HUES48 (cell line): ENCODE measurements at regions not wholly inside any gene's neighbourhood (a gene's known extent, or its start where the extent isn't known, plus 50 kb on each side); places are given as distances from the start of the nearest gene placed in this dataset.

Experiments
- H3K27ac ChIP-seq: one replicate; pipeline ENCODE4 v1.7.0; 2013; ENCODE audit warnings: low read depth, low read length, inconsistent platforms
- H3K27me3 ChIP-seq: 2 replicates; pipeline ENCODE4 v1.6.1; 2013; ENCODE audit warnings: mild to moderate bottlenecking, low read length; ENCODE audit not compliant: control insufficient read depth, insufficient read depth
- H3K36me3 ChIP-seq: 2 replicates; pipeline ENCODE4 v1.6.1; 2013; ENCODE audit warnings: low read length; ENCODE audit not compliant: control insufficient read depth, insufficient read depth
- H3K4me1 ChIP-seq: 2 replicates; pipeline ENCODE4 v1.6.1; 2013; ENCODE audit warnings: mild to moderate bottlenecking, low read length; ENCODE audit not compliant: control insufficient read depth, insufficient read depth
- H3K4me3 ChIP-seq: 2 replicates; pipeline ENCODE4 v1.5.1; 2013; ENCODE audit warnings: mild to moderate bottlenecking, low read depth, low read length
- H3K9ac ChIP-seq: 2 replicates; pipeline ENCODE4 v1.6.1; 2013; ENCODE audit warnings: mild to moderate bottlenecking, low read depth, low read length, moderate library complexity
- H3K9me3 ChIP-seq: 2 replicates; pipeline ENCODE4 v1.6.1; 2013; ENCODE audit warnings: low read length; ENCODE audit not compliant: control insufficient read depth, insufficient read depth

DNA sequence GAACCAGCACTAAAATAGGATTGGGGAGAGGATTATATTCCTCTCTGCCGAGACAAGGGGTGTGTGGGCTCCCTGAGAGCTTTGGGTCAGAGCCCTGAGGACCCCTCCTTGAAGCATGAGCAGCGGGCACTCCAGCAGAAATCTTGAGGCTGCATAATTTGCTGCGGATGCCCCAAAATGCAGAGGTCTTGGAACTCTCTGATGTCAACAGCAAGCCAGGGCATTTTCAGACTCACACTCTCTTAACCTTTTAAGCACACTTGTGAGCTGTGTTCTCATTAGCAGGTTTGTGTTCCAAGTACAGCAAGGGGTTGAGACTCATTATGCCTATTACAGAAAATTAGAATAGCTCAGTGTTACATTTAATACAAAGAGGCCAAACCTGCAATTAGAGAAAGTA lies 513.0 kb upstream of the ADAMTS16 start:
- H3K4me1 ChIP-seq: no peaks in the 10 kb centered on the region
- H3K4me3 ChIP-seq: no peak overlapping the region
- H3K9me3 ChIP-seq: no peaks in the 10 kb centered on the region
- no peaks in the 10 kb centered on the region for H3K36me3 ChIP-seq
- no peak overlapping the region for H3K9ac ChIP-seq
- no peaks in the 10 kb centered on the region for H3K27me3 ChIP-seq
- H3K27ac ChIP-seq: no peak overlapping the region

DNA sequence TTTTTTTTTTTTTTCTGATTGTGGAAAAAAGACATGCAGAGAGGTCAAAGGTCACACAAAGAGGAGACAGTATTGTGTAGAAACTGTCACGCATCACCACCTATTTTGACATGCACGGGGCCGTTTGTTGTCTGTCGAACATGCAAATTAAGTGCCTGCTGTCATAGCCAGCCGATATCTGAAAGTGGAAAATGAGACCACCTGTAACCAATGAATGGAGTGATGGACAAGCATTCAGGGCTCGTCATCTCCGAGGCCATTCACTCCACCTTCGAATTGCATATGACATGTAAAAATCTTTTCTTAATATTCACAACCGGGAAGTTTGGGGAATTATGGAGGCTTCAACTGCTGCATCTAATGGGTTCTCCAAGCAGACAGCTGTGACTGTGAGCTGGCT lies 512.2 kb upstream of the ADAMTS16 start:
- no peaks in the 10 kb centered on the region for H3K27me3 ChIP-seq
- H3K27ac ChIP-seq: no peak overlapping the region
- H3K36me3 ChIP-seq: no peaks in the 10 kb centered on the region
- no peaks in the 10 kb centered on the region for H3K9me3 ChIP-seq
- no peak overlapping the region for H3K4me3 ChIP-seq
- H3K4me1 ChIP-seq: no peaks in the 10 kb centered on the region
- H3K9ac ChIP-seq: no peak overlapping the region

- Histone ChIP-seq H3K36me3 (no peaks in the 10 kb centered on the region), H3K4me3 (no peak overlapping the region), H3K9me3 (no peaks in the 10 kb centered on the region; the same call in 1 of the 2 replicates), H3K4me1 (no peaks in the 10 kb centered on the region), H3K27me3 (no peaks in the 10 kb centered on the region), H3K9ac (no peak overlapping the region), H3K27ac (no peak overlapping the region)
Measured at GRCh38 chr5:4628645-4629385, 511.3 kb upstream of the ADAMTS16 start.

DNA sequence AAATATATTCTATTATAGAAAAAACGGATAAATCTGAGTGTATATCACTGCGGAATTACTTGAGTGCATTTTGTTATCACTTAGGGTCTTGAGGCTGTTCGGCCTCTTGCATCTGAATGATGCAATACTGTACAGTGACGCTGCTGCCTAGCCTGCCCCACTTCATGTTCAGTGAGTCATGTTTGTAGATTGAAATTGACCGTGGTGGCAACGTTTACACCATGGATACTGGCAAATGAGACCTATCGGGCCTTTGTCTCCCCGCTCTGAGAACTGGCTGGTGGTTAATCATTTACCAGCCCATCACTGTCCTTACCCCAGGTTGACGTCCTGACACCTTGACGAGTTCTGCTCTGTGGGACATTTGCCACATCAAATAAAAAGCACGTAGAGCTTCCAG lies 510.1 kb upstream of the ADAMTS16 start:
- Histone ChIP-seq H3K9me3 (no peaks in the 10 kb centered on the region; the same call in 1 of the 2 replicates), H3K4me3 (no peak overlapping the region), H3K9ac (no peak overlapping the region), H3K27ac (no peak overlapping the region), H3K27me3 (no peaks in the 10 kb centered on the region), H3K36me3 (no peaks in the 10 kb centered on the region), H3K4me1 (no peaks in the 10 kb centered on the region; the same call in 1 of the 2 replicates)

DNA sequence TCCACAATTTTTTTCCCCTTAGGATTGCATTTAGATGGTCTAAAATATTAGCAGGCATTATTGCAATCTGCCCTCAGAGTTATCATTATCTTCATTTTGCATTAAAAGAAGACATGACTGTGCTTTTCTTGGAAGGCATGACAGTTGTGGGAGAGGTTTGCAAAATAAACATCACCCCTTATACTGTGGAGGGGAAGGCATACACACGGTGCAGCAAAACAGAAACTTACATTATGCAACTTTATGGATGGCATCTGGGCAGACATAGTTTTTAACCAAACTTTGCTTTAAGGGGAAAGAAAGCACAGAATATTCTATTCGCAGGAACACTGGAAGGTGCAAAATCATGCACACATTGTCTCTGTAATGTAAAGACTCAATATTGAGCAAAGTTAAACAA lies 505.8 kb upstream of the ADAMTS16 start:
- no peak overlapping the region for H3K4me3 ChIP-seq
- no peaks in the 10 kb centered on the region for H3K36me3 ChIP-seq
- no peaks in the 10 kb centered on the region for H3K27me3 ChIP-seq
- H3K27ac ChIP-seq: no peak overlapping the region
- H3K9me3 ChIP-seq: no peaks in the 10 kb centered on the region; the same call in 1 of the 2 replicates
- H3K9ac ChIP-seq: no peak overlapping the region
- H3K4me1 ChIP-seq: peaks cover 6% of the 10 kb centered on the region; the same call in 1 of the 2 replicates

GRCh38 chr5:4636378-4636777 lies 503.8 kb upstream of the ADAMTS16 start:
- Histone ChIP-seq H3K4me3 (no peak overlapping the region), H3K9me3 (no peaks in the 10 kb centered on the region; the same call in 1 of the 2 replicates), H3K27me3 (no peaks in the 10 kb centered on the region), H3K9ac (no peak overlapping the region), H3K36me3 (no peaks in the 10 kb centered on the region), H3K27ac (no peak overlapping the region), H3K4me1 (peaks cover 6% of the 10 kb centered on the region; the same call in 1 of the 2 replicates)

- Histone ChIP-seq H3K4me3 (no peak overlapping the region), H3K4me1 (peaks cover 6% of the 10 kb centered on the region; the same call in 1 of the 2 replicates), H3K36me3 (no peaks in the 10 kb centered on the region), H3K27me3 (no peaks in the 10 kb centered on the region), H3K9me3 (0 out of 2 replicates have a peak, but pooled peaks cover 3% of the 10 kb centered on the region), H3K9ac (no peak overlapping the region), H3K27ac (no peak overlapping the region)
Measured at GRCh38 chr5:4639946-4640345, 500.2 kb upstream of the ADAMTS16 start.

- Histone ChIP-seq H3K27me3 (no peaks in the 10 kb centered on the region), H3K36me3 (no peaks in the 10 kb centered on the region), H3K27ac (no peak overlapping the region), H3K4me1 (peaks cover 6% of the 10 kb centered on the region; the same call in 1 of the 2 replicates), H3K9ac (no peak overlapping the region), H3K9me3 (0 out of 2 replicates have a peak, but pooled peaks cover 3% of the 10 kb centered on the region), H3K4me3 (no peak overlapping the region)
Measured at GRCh38 chr5:4640795-4641194, 499.3 kb upstream of the ADAMTS16 start.

- Histone ChIP-seq H3K9me3 (0 out of 2 replicates have a peak, but pooled peaks cover 3% of the 10 kb centered on the region), H3K4me1 (no peaks in the 10 kb centered on the region)
Measured at GRCh38 chr5:4642525-4642924, 497.6 kb upstream of the ADAMTS16 start.

DNA sequence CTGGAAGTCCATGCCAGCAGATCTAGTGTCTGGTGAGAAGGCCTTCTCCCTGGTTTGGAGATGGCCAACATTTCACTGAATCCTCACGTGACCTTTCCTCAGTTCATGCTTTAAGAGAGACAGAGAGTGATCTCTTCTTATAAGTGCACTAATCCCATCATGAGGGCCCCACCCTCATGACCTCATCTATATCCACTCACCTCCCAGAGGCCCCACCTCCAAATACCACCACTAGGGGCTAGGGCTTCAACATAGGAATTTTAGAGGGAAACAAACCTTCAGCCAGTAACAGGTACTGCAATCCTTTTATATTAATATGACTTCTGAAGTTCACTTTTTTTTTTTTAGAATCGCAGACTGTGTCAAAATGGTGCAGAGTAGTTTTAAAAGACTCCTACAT lies 496.9 kb upstream of the ADAMTS16 start:
- Histone ChIP-seq H3K27ac (no peak overlapping the region), H3K4me3 (no peak overlapping the region), H3K4me1 (no peaks in the 10 kb centered on the region), H3K9me3 (0 out of 2 replicates have a peak, but pooled peaks cover 3% of the 10 kb centered on the region), H3K36me3 (no peaks in the 10 kb centered on the region), H3K27me3 (no peaks in the 10 kb centered on the region), H3K9ac (no peak overlapping the region)

More at GRCh38 chr5:4642525-4642924, 497.6 kb upstream of the ADAMTS16 start:
- no peak overlapping the region for H3K4me3 ChIP-seq
- no peaks in the 10 kb centered on the region for H3K27me3 ChIP-seq
- H3K9ac ChIP-seq: no peak overlapping the region
- H3K36me3 ChIP-seq: no peaks in the 10 kb centered on the region
- H3K27ac ChIP-seq: no peak overlapping the region

DNA sequence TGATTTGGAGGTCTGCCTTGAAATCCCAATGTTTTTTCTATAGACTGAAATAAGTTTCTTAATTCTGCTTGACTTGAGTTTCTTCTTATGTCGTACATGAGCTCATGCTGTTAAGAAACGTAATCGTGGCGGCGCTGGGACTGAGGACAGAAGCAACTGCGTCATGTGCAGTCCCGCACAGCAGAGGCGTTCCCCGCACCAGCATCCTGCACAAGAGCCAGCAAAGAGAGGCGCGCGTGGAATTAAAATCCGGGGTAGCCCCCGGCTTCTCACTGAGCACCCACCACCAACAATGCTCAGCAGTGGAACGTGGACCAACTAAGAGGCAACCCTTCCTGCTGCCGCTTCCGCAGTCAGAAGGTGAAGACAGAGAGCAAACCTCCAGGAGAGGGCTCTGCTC lies 496.2 kb upstream of the ADAMTS16 start:
- Histone ChIP-seq H3K9me3 (0 out of 2 replicates have a peak, but pooled peaks cover 3% of the 10 kb centered on the region), H3K9ac (no peak overlapping the region), H3K36me3 (no peaks in the 10 kb centered on the region), H3K4me3 (no peak overlapping the region), H3K27ac (no peak overlapping the region), H3K27me3 (no peaks in the 10 kb centered on the region), H3K4me1 (no peaks in the 10 kb centered on the region)
